Common myeloid progenitor, CD34-positive (primary cell): ENCODE measurements at regions not wholly inside any gene's neighbourhood (a gene's known extent, or its start where the extent isn't known, plus 50 kb on each side); places are given as distances from the start of the nearest gene placed in this dataset.
"Not testable (repeated sequence)": the region's sequence is repeated elsewhere in the genome, so short reads cannot be mapped to it uniquely, and the experiment has no call there.

Source experiments
- CTCF ChIA-PET: fragments of 350-600 bp; sonication (Branson Sonifier 250); formaldehyde crosslinking; loops from one replicate; lab custom pipeline; 2021; ENCODE audit warnings: antibody characterized with exemption; lab: Charles Lee
- POLR2A ChIA-PET: fragments of 350-600 bp; sonication (Branson Sonifier 250); formaldehyde crosslinking; loops from one replicate; lab custom pipeline; 2021; ENCODE audit warnings: antibody characterized with exemption; lab: Charles Lee
- DNase-seq, 3 donors: peaks; one replicate each; pipeline versions ENCODE4 v3.0.0 to v3.0.0-alpha.2; 2013
- H3K27ac ChIP-seq, 2 experiments: 1 replicate in 1 of 2; 2 replicates in 1 of 2; pipeline ENCODE4 v1.7.0; 2013; ENCODE audit warnings: inconsistent platforms in 2 of 2, low read length in 2 of 2, mild to moderate bottlenecking in 2 of 2, low read depth in 1 of 2, moderate library complexity in 1 of 2; ENCODE audit not compliant: severe bottlenecking in 2 of 2, insufficient read depth in 1 of 2, poor library complexity in 1 of 2
- H3K27me3 ChIP-seq, 5 experiments: replicated peaks in 2 of 5; 1 replicate in 3 of 5; 2 replicates in 2 of 5; pipeline versions ENCODE4 v1.6.1 to v1.7.0; 2013; ENCODE audit warnings: low read length in 4 of 5, mild to moderate bottlenecking in 2 of 5, moderate library complexity in 2 of 5, inconsistent platforms in 1 of 5; ENCODE audit not compliant: insufficient read depth in 5 of 5, control insufficient read depth in 4 of 5
- H3K36me3 ChIP-seq, 4 experiments: 1 replicate in 2 of 4; 2 replicates in 2 of 4; pipeline versions ENCODE4 v1.6.1 to v1.7.0; 2013; ENCODE audit warnings: low read length in 3 of 4, control low read depth in 1 of 4, mild to moderate bottlenecking in 1 of 4; ENCODE audit not compliant: control insufficient read depth in 4 of 4, insufficient read depth in 4 of 4
- H3K4me1 ChIP-seq, 4 experiments: 1 replicate in 3 of 4; 2 replicates in 1 of 4; pipeline versions ENCODE4 v1.6.1 to v1.7.1; 2013; ENCODE audit warnings: low read length in 3 of 4, mild to moderate bottlenecking in 3 of 4, control low read depth in 1 of 4, inconsistent platforms in 1 of 4, moderate library complexity in 1 of 4; ENCODE audit not compliant: control insufficient read depth in 4 of 4, insufficient read depth in 4 of 4; ENCODE audit errors: control extremely low read depth in 1 of 4
- H3K4me3 ChIP-seq, 7 experiments: 1 replicate in 4 of 7; 2 replicates in 3 of 7; pipeline versions ENCODE4 v1.5.1 to v1.7.0; 2013; ENCODE audit warnings: mild to moderate bottlenecking in 7 of 7, low read length in 6 of 7, moderate library complexity in 6 of 7, inconsistent platforms in 2 of 7, low read depth in 2 of 7, control low read depth in 1 of 7; ENCODE audit not compliant: insufficient read depth in 4 of 7, control insufficient read depth in 1 of 7; ENCODE audit errors: extremely low read depth in 1 of 7
- H3K9me3 ChIP-seq, 5 experiments: 1 replicate in 4 of 5; 2 replicates in 1 of 5; pipeline versions ENCODE4 v1.6.1 to v1.7.1; 2013; ENCODE audit warnings: low read length in 4 of 5, mild to moderate bottlenecking in 2 of 5, inconsistent platforms in 1 of 5, low read depth in 1 of 5, moderate library complexity in 1 of 5; ENCODE audit not compliant: control insufficient read depth in 4 of 5, insufficient read depth in 2 of 5; ENCODE audit errors: control extremely low read depth in 1 of 5
- WGBS: methylation state at CpG from one replicate; pipeline ENCODE4 v1.1.5; 2013; ENCODE audit not compliant: insufficient coverage; 5-methylcytosine and 5-hydroxymethylcytosine counted together

DNA sequence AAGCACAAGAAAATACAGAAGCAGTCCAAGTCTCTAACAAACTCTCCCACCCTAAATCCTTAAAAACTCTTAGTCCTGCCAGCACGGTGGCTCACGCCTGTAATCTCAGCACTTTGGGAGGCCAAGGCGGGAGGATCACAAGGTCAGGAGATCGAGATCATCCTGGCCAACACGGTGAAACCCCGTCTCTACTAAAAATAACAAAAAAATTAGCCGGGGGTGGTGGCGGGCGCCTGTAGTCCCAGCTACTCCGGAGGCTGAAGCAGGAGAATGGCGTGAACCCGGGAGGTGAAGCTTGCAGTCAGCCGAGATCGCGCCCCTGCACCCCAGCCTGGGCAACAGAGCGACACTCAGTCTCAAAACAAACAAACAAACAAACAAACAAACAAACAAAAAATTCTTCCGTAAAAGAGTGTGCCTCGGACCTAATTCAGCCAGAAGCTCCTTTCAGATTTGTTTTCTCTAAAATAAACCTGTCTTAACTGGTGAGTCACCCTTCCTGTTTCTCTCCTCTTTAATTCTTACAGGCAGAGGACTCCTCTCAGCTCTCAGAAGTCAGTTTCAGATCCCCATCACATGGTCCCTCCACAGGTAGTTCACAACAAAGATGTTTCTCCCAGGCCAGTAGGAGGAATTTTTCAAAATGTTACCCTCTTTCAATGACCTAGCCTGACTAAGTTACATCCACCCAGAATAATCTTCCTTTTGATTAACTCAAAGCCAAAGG is 953.2 kb downstream of the STIM2 start:
- H3K36me3 ChIP-seq, H3K4me1 ChIP-seq, H3K9me3 ChIP-seq, POLR2A ChIA-PET, H3K27ac ChIP-seq, H3K27me3 ChIP-seq, H3K4me3 ChIP-seq, DNase-seq, CTCF ChIA-PET: not testable (repeated sequence)
- 93% methylated on average over 11 of the region's 18 CpGs for WGBS

DNA sequence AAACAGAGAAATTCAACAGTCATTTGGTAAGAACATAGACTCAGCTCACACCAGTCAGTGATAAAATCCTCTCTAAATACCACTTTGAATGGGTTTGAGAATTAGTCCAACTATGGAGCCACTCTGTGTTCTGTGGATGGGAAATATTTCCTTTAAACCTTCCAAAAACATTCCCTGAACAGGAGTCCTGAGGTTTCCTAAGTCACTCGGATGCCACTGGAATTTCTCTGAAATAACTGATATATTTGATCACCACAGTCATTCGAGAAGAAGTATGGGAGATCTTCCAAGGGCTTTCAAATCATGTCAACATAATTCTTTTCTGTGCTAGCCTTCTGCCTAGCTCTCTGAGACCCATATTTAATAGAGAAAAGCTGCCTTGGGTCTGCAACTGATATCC is 958.6 kb downstream of the STIM2 start:
- Histone ChIP-seq H3K4me3 (no peak overlapping the region), H3K9me3 (no peaks in the 10 kb centered on the region), H3K36me3 (no peaks in the 10 kb centered on the region), H3K27me3 (no peaks in the 10 kb centered on the region), H3K27ac (no peak overlapping the region), H3K4me1 (no peaks in the 10 kb centered on the region)
- ChIA-PET CTCF (interaction anchor here (0.6 to 0.9 kb wide), 2 partner anchors 14 to 1829 kb away, joined by 3 to 4 read pairs; no protein-coding TSS in a partner anchor), POLR2A (no interaction called here)
- no peak for DNase-seq
- WGBS = 50% methylated on average over 1 of the region's 2 CpGs

DNA sequence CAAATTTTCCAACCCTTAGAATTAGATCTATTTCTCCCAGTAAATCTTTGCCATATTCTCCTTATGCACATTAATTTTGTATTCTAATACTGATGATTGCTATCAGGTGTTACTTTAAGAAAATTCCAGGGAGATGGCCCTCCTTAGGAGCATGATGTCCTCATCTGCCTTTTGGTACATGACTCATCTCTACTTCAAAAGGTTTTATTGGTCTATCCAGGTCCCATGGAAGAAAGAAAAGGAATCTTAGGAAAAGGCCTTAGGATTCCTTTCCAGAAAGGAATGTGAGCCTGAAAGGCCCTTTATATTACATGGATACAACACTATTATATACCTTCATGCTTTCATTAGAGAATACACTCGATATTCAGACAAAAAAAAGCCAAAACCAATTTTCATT is 968.2 kb downstream of the STIM2 start:
- Histone ChIP-seq H3K27ac (no peak overlapping the region), H3K4me1 (no peaks in the 10 kb centered on the region), H3K9me3 (no peaks in the 10 kb centered on the region), H3K36me3 (no peaks in the 10 kb centered on the region), H3K27me3 (no peaks in the 10 kb centered on the region), H3K4me3 (no peak overlapping the region)
- no peak for DNase-seq
- POLR2A ChIA-PET = no interaction called here
- WGBS = 100% methylated on average over 1 of the region's 1 CpG
- CTCF ChIA-PET = no interaction called here

DNA sequence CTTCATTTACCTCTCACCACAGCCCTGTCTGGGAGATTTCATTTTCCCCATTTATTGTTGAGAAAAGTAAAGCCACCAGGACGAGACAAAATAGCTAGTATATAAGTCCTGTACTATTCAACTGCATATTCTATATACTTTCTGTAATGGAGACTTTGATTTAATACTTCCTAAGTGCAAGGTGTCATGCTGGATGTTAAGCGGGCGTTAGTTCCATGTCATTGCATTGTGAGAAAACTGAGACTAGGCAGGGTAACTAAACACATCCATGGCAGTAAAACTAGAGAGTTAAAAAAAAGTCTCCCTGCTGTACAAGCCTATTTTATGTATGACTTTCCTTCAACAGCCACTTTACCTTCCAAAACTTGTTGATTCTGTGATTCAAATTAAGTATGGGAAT is 969.6 kb downstream of the STIM2 start:
- no peak overlapping the region for H3K4me3 ChIP-seq
- no CpG with 5 or more reads among the region's 3 CpGs for WGBS
- no peak for DNase-seq
- H3K27me3 ChIP-seq = no peaks in the 10 kb centered on the region
- H3K4me1 ChIP-seq = no peaks in the 10 kb centered on the region
- H3K27ac ChIP-seq = no peak overlapping the region
- H3K9me3 ChIP-seq = no peaks in the 10 kb centered on the region
- ChIA-PET POLR2A (no interaction called here), CTCF (no interaction called here)
- no peaks in the 10 kb centered on the region for H3K36me3 ChIP-seq

DNA sequence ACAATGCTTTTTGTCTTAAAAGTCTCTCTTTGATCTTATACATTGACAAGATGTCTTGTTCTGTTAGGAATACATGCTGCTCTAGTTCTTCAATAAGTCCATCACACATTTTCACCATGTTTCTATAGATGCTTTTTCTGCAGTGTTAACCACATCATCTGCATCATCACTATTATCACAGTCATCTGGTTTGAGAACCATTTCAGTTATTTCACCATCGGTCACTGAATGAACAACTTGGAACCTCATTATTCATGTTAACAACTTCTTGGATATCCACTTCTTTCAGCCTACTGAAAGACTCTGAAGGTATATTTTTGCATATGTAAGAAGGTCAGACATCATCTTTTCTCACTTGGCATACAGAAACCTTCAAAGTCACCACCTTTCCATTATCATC is 975.2 kb downstream of the STIM2 start:
- Histone ChIP-seq H3K4me1 (no peaks in the 10 kb centered on the region), H3K4me3 (no peak overlapping the region), H3K36me3 (no peaks in the 10 kb centered on the region), H3K27ac (no peak overlapping the region), H3K9me3 (no peaks in the 10 kb centered on the region), H3K27me3 (no peaks in the 10 kb centered on the region)
- DNase-seq = no peak
- CTCF ChIA-PET = no interaction called here
- no CpG with 5 or more reads among the region's 1 CpG for WGBS
- POLR2A ChIA-PET = no interaction called here

DNA sequence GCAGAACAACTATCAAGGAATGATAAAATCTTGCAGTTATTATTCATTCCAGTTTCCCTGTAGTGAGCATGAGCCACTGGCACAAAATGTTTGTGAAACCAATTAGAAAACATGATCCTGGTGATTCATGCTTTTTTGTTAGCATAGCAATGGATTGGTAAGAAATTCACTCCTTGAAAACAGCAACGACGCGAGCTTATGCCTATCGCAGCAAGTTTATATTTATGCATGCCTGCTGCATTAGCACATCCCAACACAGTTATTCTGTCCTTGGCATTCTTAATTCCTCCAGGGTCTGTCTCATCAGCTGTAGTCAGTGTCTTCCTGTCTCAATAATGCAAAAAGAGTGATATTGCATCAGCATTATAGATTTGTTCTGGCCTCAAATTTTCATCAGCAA is 975.9 kb downstream of the STIM2 start:
- Histone ChIP-seq H3K4me3 (no peak overlapping the region), H3K4me1 (no peaks in the 10 kb centered on the region), H3K36me3 (no peaks in the 10 kb centered on the region), H3K9me3 (no peaks in the 10 kb centered on the region), H3K27me3 (no peaks in the 10 kb centered on the region), H3K27ac (no peak overlapping the region)
- ChIA-PET CTCF (no interaction called here), POLR2A (no interaction called here)
- 95% methylated on average over 4 of the region's 4 CpGs for WGBS
- no peak for DNase-seq

DNA sequence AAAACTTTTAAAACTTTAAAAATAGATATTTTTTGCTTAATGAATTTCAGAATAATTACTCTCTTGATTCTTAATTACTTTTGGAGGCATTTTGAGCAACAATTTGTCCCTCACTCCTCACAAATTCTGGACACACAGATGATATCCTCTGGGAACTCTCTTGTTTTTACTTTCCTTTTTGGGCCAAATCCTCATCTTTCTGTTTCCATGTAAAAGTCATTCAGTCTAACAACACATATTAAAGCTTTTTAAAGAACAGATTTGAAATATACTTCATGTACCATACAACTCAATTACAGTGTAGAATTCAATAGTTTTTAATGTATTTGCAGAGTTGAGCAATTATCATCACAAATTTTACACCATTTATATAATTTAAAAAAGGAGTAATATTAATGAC is 983.1 kb downstream of the STIM2 start:
- H3K4me3 ChIP-seq = no peak overlapping the region
- POLR2A ChIA-PET = no interaction called here
- no peak for DNase-seq
- no peak overlapping the region for H3K27ac ChIP-seq
- no peaks in the 10 kb centered on the region for H3K27me3 ChIP-seq
- no peaks in the 10 kb centered on the region for H3K36me3 ChIP-seq
- CTCF ChIA-PET = no interaction called here
- H3K4me1 ChIP-seq = no peaks in the 10 kb centered on the region
- no peaks in the 10 kb centered on the region for H3K9me3 ChIP-seq
